Glutamatergic neuron (in vitro differentiated cells): ENCODE measurements at regions not wholly inside any gene's neighbourhood (a gene's known extent, or its start where the extent isn't known, plus 50 kb on each side); places are given as distances from the start of the nearest gene placed in this dataset.

Source experiments
- DNase-seq: peaks from one replicate; pipeline ENCODE4 v3.0.0; 2022
- H3K27ac Mint-ChIP-seq: one replicate; pipeline ENCODE4 v1.8.0; 2020; ENCODE audit warnings: mild to moderate bottlenecking, mixed read lengths, inconsistent platforms; ENCODE audit not compliant: unreplicated experiment
- H3K27me3 Mint-ChIP-seq: one replicate; pipeline ENCODE4 v1.8.0; 2020; ENCODE audit warnings: mild to moderate bottlenecking, moderate library complexity, mixed read lengths, inconsistent platforms; ENCODE audit not compliant: unreplicated experiment
- H3K36me3 Mint-ChIP-seq: one replicate; pipeline ENCODE4 v1.8.0; 2020; ENCODE audit warnings: mild to moderate bottlenecking, mixed read lengths, inconsistent platforms; ENCODE audit not compliant: unreplicated experiment
- H3K4me1 Mint-ChIP-seq: one replicate; pipeline ENCODE4 v1.8.0; 2020; ENCODE audit warnings: mild to moderate bottlenecking, low read depth, mixed read lengths, inconsistent platforms; ENCODE audit not compliant: unreplicated experiment
- H3K4me3 Mint-ChIP-seq: one replicate; pipeline ENCODE4 v1.8.0; 2020; ENCODE audit warnings: mild to moderate bottlenecking, mixed read lengths, inconsistent platforms; ENCODE audit not compliant: unreplicated experiment
- H3K9me3 Mint-ChIP-seq: one replicate; pipeline ENCODE4 v1.8.0; 2020; ENCODE audit warnings: mild to moderate bottlenecking, moderate library complexity, mixed read lengths, inconsistent platforms; ENCODE audit not compliant: unreplicated experiment
- CTCF ChIP-seq: fragments of 200-600 bp; sonication (generic); IDR thresholded peaks from one replicate; pipeline ENCODE4 v1.5.0; 2021; ENCODE audit not compliant: partially characterized antibody, unreplicated experiment

- no peak overlapping the region for H3K4me3 Mint-ChIP-seq
- H3K4me1 Mint-ChIP-seq = no peaks in the 10 kb centered on the region
- peaks cover 13% of the 10 kb centered on the region for H3K9me3 Mint-ChIP-seq
- no peak overlapping the region for H3K27ac Mint-ChIP-seq
- no peaks in the 10 kb centered on the region for H3K36me3 Mint-ChIP-seq
- TF ChIP-seq CTCF = no peak
- DNase-seq = no peak
- peaks cover 10% of the 10 kb centered on the region for H3K27me3 Mint-ChIP-seq
Observed at GRCh38 chr6:169891421-169891820, 140.0 kb downstream of the ERMARD start.

GRCh38 chr6:169890901-169891300, 139.5 kb downstream of the ERMARD start:
- TF ChIP-seq CTCF = no peak
- no peaks in the 10 kb centered on the region for H3K4me1 Mint-ChIP-seq
- H3K36me3 Mint-ChIP-seq = no peaks in the 10 kb centered on the region
- no peak overlapping the region for H3K27ac Mint-ChIP-seq
- H3K9me3 Mint-ChIP-seq = peaks cover 13% of the 10 kb centered on the region
- DNase-seq = no peak
- no peak overlapping the region for H3K4me3 Mint-ChIP-seq
- H3K27me3 Mint-ChIP-seq = peaks cover 10% of the 10 kb centered on the region

- H3K36me3 Mint-ChIP-seq = peaks cover 6% of the 10 kb centered on the region
- H3K4me1 Mint-ChIP-seq = no peaks in the 10 kb centered on the region
- H3K4me3 Mint-ChIP-seq = no peak overlapping the region
- no peak for TF ChIP-seq CTCF
- no peak overlapping the region for H3K27ac Mint-ChIP-seq
- peaks cover 10% of the 10 kb centered on the region for H3K27me3 Mint-ChIP-seq
- no peak for DNase-seq
- H3K9me3 Mint-ChIP-seq = peaks cover 13% of the 10 kb centered on the region
Observed at GRCh38 chr6:169890049-169890448, 138.6 kb downstream of the ERMARD start.

- no peak overlapping the region for H3K4me3 Mint-ChIP-seq
- H3K9me3 Mint-ChIP-seq = peaks cover 7% of the 10 kb centered on the region
- H3K4me1 Mint-ChIP-seq = no peaks in the 10 kb centered on the region
- H3K27me3 Mint-ChIP-seq = peaks cover 4% of the 10 kb centered on the region
- no peak for TF ChIP-seq CTCF
- H3K36me3 Mint-ChIP-seq = peaks cover 9% of the 10 kb centered on the region
- no peak for DNase-seq
- H3K27ac Mint-ChIP-seq = no peak overlapping the region
Observed at GRCh38 chr6:169887529-169888140, 136.2 kb downstream of the ERMARD start.

GRCh38 chr6:169886631-169887227, 135.3 kb downstream of the ERMARD start:
- H3K27me3 Mint-ChIP-seq = peaks cover 4% of the 10 kb centered on the region
- no peaks in the 10 kb centered on the region for H3K4me1 Mint-ChIP-seq
- H3K9me3 Mint-ChIP-seq = peaks cover 7% of the 10 kb centered on the region
- peaks cover 9% of the 10 kb centered on the region for H3K36me3 Mint-ChIP-seq
- no peak overlapping the region for H3K4me3 Mint-ChIP-seq
- H3K27ac Mint-ChIP-seq = no peak overlapping the region
- no peak for DNase-seq
- no peak for TF ChIP-seq CTCF
